OCI-LY1 (cell line): ENCODE measurements at regions not wholly inside any gene's neighbourhood (a gene's known extent, or its start where the extent isn't known, plus 50 kb on each side); places are given as distances from the start of the nearest gene placed in this dataset.

Source experiments
- CTCF ChIP-seq: fragments of 200-600 bp; sonication (generic), shearing (Covaris generic); IDR thresholded peaks from 2 replicates; pipeline ENCODE4 v1.5.1; 2017; ENCODE audit warnings: mild to moderate bottlenecking, antibody characterized with exemption, low read length, moderate library complexity, mixed read lengths
- EZH2 ChIP-seq: fragments of 200-600 bp; sonication (generic), shearing (Covaris generic); IDR thresholded peaks from 2 replicates; pipeline ENCODE4 v1.8.0; 2017; ENCODE audit warnings: borderline replicate concordance, mixed run types, mild to moderate bottlenecking, antibody characterized with exemption, low read length, moderate library complexity, mixed read lengths

- no peak for TF ChIP-seq CTCF
- TF ChIP-seq EZH2 = no peak
Measured at GRCh38 chr7:67866812-67867211, 870.2 kb downstream of the TYW1 start.
